DND-41 (cell line): ENCODE measurements at regions not wholly inside any gene's neighbourhood (a gene's known extent, or its start where the extent isn't known, plus 50 kb on each side); places are given as distances from the start of the nearest gene placed in this dataset.

Experiments used
- ATAC-seq: fragments of 200-7000 bp; cut with Tn5 transposase; 3 replicates; pipeline ENCODE4 v1.9.1; 2021; ENCODE audit warnings: low read depth; ENCODE audit not compliant: insufficient read depth
- DNase-seq: peaks from one replicate; pipeline ENCODE4 v3.0.0-alpha.2; 2020
- H2AFZ ChIP-seq: 2 replicates; pipeline ENCODE4 v1.6.0; 2012; ENCODE audit warnings: low read depth, low read length
- H3K27ac ChIP-seq: 2 replicates; pipeline ENCODE4 v1.5.1; 2012; ENCODE audit warnings: low read length, inconsistent platforms
- H3K27me3 ChIP-seq: fragments of 200-600 bp; sonication (generic); 2 replicates; pipeline ENCODE4 v1.6.0; 2012; ENCODE audit warnings: low read length, mild to moderate bottlenecking, inconsistent platforms; ENCODE audit not compliant: insufficient read depth, poor library complexity
- H3K36me3 ChIP-seq: 2 replicates; pipeline ENCODE4 v1.5.1; 2012; ENCODE audit warnings: low read length, inconsistent platforms; ENCODE audit not compliant: insufficient read depth
- H3K4me1 ChIP-seq: 2 replicates; pipeline ENCODE4 v1.5.1; 2012; ENCODE audit warnings: mild to moderate bottlenecking, low read length; ENCODE audit not compliant: insufficient read depth
- H3K4me2 ChIP-seq: 2 replicates; pipeline ENCODE4 v1.6.0; 2012; ENCODE audit warnings: mild to moderate bottlenecking, moderate library complexity, low read length, inconsistent platforms; ENCODE audit not compliant: insufficient read depth
- H3K4me3 ChIP-seq, 2 experiments: fragments of 200-600 bp in 1 of 2; shearing (Covaris generic) in 1 of 2; 2 replicates each; pipeline ENCODE4 v1.5.1; 2012 to 2016; ENCODE audit warnings: inconsistent platforms in 2 of 2, low read length in 2 of 2, mild to moderate bottlenecking in 2 of 2, low read depth in 1 of 2, moderate library complexity in 1 of 2
- H3K79me2 ChIP-seq: 2 replicates; pipeline ENCODE4 v1.6.0; 2012; ENCODE audit warnings: low read length, inconsistent platforms; ENCODE audit not compliant: insufficient read depth
- H3K9ac ChIP-seq: 2 replicates; pipeline ENCODE4 v1.6.0; 2012; ENCODE audit warnings: low read depth, mild to moderate bottlenecking, inconsistent platforms, low read length, moderate library complexity
- H3K9me3 ChIP-seq: 2 replicates; pipeline ENCODE4 v1.5.1; 2012; ENCODE audit warnings: low read length, moderate library complexity, mild to moderate bottlenecking, inconsistent platforms; ENCODE audit not compliant: insufficient read depth, severe bottlenecking
- H4K20me1 ChIP-seq: 2 replicates; pipeline ENCODE4 v1.6.0; 2012; ENCODE audit warnings: low read length; ENCODE audit not compliant: insufficient read depth
- CTCF ChIP-seq: IDR thresholded peaks from 2 replicates; pipeline ENCODE4 v1.5.1; 2012; ENCODE audit warnings: borderline replicate concordance, low read length, moderate library complexity, mild to moderate bottlenecking; ENCODE audit not compliant: poor library complexity, severe bottlenecking; ENCODE audit errors: extremely low read depth
- EZH2 ChIP-seq: IDR thresholded peaks from 3 replicates; pipeline ENCODE4 v1.6.1; 2012; ENCODE audit warnings: borderline replicate concordance, low read depth, mild to moderate bottlenecking, moderate library complexity, low read length, inconsistent platforms; ENCODE audit not compliant: severe bottlenecking

- Histone ChIP-seq H3K4me3 (no peak overlapping the region), H3K27me3 (no peaks in the 10 kb centered on the region), H3K4me2 (no peak overlapping the region), H3K9ac (no peak overlapping the region), H2AFZ (no peak overlapping the region), H4K20me1 (no peaks in the 10 kb centered on the region), H3K79me2 (no peaks in the 10 kb centered on the region), H3K9me3 (no peaks in the 10 kb centered on the region), H3K4me1 (no peaks in the 10 kb centered on the region), H3K27ac (no peak overlapping the region), H3K36me3 (no peaks in the 10 kb centered on the region)
- TF ChIP-seq EZH2 = no peak
- ATAC-seq (no peak), DNase-seq (no peak)
Measured at GRCh38 chr5:107231191-107231590, 439.5 kb downstream of the EFNA5 start.

- Histone ChIP-seq H3K4me2 (no peak overlapping the region), H3K27ac (no peak overlapping the region), H4K20me1 (no peaks in the 10 kb centered on the region), H3K27me3 (no peaks in the 10 kb centered on the region), H3K4me1 (no peaks in the 10 kb centered on the region), H2AFZ (no peak overlapping the region), H3K79me2 (no peaks in the 10 kb centered on the region), H3K9me3 (no peaks in the 10 kb centered on the region), H3K9ac (no peak overlapping the region), H3K36me3 (no peaks in the 10 kb centered on the region), H3K4me3 (no peak overlapping the region)
- TF ChIP-seq CTCF (no peak), EZH2 (no peak)
- DNase-seq (no peak), ATAC-seq (no peak)
Measured at GRCh38 chr5:107230367-107230766, 440.4 kb downstream of the EFNA5 start.

GRCh38 chr5:107228226-107228625 lies 442.5 kb downstream of the EFNA5 start:
- ATAC-seq = no peak
- H3K9me3 ChIP-seq = no peaks in the 10 kb centered on the region
- H3K4me2 ChIP-seq = no peak overlapping the region
- no peaks in the 10 kb centered on the region for H3K4me1 ChIP-seq
- no peak overlapping the region for H2AFZ ChIP-seq
- no peak overlapping the region for H3K27ac ChIP-seq
- H3K9ac ChIP-seq = no peak overlapping the region
- no peaks in the 10 kb centered on the region for H3K27me3 ChIP-seq
- no peak for DNase-seq
- TF ChIP-seq CTCF (no peak), EZH2 (no peak)
- H3K79me2 ChIP-seq = no peaks in the 10 kb centered on the region
- no peaks in the 10 kb centered on the region for H4K20me1 ChIP-seq
- H3K4me3 ChIP-seq = no peak overlapping the region
- H3K36me3 ChIP-seq = no peaks in the 10 kb centered on the region

GRCh38 chr5:107224272-107224671 lies 446.5 kb downstream of the EFNA5 start:
- TF ChIP-seq CTCF (no peak), EZH2 (no peak)
- Histone ChIP-seq H3K4me1 (no peaks in the 10 kb centered on the region), H3K4me3 (no peak overlapping the region), H2AFZ (no peak overlapping the region), H3K36me3 (no peaks in the 10 kb centered on the region), H3K79me2 (no peaks in the 10 kb centered on the region), H3K9ac (no peak overlapping the region), H4K20me1 (no peaks in the 10 kb centered on the region), H3K9me3 (no peaks in the 10 kb centered on the region), H3K4me2 (no peak overlapping the region), H3K27me3 (no peaks in the 10 kb centered on the region), H3K27ac (no peak overlapping the region)
- ATAC-seq (no peak), DNase-seq (no peak)
